PC-3 (cell line): ENCODE measurements at regions not wholly inside any gene's neighbourhood (a gene's known extent, or its start where the extent isn't known, plus 50 kb on each side); places are given as distances from the start of the nearest gene placed in this dataset.

Experiments used
- EZH2 ChIP-seq: fragments of 300-600 bp; sonication (generic); IDR thresholded peaks from one replicate; pipeline ENCODE4 v1.6.1; 2017; ENCODE audit warnings: antibody characterized with exemption, mild to moderate bottlenecking, low read length; ENCODE audit not compliant: unreplicated experiment
- EZH2phosphoT487 ChIP-seq: fragments of 300-600 bp; sonication (generic); IDR thresholded peaks from 2 replicates; pipeline ENCODE4 v1.6.1; 2018; ENCODE audit warnings: mild to moderate bottlenecking, antibody characterized with exemption, low read length, borderline replicate concordance
- TF ChIP-seq, protein P1 (sequence below): fragments of 300-600 bp; sonication (generic); conservative IDR thresholded peaks from 2 replicates; pipeline ENCODE4 v1.5.1; 2017; ENCODE audit warnings: antibody characterized with exemption, low read depth, mild to moderate bottlenecking, low read length

DNA sequence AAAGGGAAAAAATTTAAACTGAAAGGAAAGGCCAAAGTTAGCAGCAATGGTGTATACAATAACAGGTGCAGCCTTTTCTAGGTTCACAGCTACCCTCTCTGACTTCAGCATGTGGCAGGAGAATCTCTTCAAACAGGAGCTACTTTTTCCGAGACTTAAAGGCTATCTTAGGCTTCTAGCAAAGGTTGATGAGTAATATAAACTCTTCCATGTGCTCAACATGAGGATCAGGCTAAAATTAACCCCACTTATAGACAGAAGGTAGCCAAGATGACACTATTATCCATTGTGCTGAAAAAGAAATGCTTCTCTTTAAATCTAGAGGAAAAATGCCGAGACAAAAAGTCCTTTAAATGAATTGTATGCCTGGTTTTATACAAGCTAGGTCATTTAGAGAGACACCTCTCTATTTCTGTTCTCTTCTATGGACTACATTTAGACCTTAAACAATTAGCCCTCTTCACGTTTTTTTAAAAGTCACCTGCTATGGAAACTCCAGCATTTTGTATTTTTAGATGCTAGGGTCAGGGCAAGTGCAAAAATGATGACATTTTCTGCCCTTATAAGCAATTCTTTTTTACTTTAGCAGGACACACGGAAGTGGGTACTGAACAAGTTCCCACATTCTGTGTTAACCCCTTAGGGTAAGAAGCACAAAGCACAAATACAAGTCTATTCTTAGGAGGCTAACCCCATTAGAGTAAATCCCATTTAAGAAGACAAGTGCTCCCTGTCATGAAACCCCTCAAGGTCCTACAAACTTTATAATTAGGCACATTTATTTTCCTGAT, 216.8 kb upstream of the CITED2 start:
- TF ChIP-seq, protein P1, sequence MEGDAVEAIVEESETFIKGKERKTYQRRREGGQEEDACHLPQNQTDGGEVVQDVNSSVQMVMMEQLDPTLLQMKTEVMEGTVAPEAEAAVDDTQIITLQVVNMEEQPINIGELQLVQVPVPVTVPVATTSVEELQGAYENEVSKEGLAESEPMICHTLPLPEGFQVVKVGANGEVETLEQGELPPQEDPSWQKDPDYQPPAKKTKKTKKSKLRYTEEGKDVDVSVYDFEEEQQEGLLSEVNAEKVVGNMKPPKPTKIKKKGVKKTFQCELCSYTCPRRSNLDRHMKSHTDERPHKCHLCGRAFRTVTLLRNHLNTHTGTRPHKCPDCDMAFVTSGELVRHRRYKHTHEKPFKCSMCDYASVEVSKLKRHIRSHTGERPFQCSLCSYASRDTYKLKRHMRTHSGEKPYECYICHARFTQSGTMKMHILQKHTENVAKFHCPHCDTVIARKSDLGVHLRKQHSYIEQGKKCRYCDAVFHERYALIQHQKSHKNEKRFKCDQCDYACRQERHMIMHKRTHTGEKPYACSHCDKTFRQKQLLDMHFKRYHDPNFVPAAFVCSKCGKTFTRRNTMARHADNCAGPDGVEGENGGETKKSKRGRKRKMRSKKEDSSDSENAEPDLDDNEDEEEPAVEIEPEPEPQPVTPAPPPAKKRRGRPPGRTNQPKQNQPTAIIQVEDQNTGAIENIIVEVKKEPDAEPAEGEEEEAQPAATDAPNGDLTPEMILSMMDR = no peak
- TF ChIP-seq EZH2 = no peak
- TF ChIP-seq EZH2phosphoT487 = no peak
